ENCODE measurements at regions not wholly inside any gene's neighbourhood (a gene's known extent, or its start where the extent isn't known, plus 50 kb on each side); places are given as distances from the start of the nearest gene placed in this dataset.

GRCh38 chr7:94054130-94054529 lies 50.0 kb upstream of the BET1 start:
- DNase-seq (ENCODE audit: low read depth) = no peak

DNA sequence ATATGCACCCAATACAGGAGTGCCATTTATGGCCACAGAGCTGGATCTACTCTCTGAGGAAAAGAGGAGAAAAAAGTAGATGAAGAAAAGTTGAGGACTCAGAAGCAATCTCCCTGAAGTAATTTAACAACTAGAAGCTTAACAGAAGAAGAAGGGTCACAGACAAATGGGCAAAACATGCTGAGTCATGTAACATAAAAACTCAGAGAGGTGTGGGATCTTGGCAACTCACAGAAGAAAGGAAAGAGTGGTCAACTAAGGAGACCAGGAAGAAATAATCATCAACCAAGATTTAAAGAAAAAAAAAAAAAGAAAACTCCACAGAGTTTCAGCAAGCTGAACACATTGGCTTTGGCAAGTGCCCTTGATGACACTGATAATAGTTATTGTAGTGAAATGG lies 51.8 kb upstream of the BET1 start:
- no peak for DNase-seq (ENCODE audit: low read depth)

GRCh38 chr7:94056796-94057207 lies 52.6 kb upstream of the BET1 start:
- no peak for DNase-seq (ENCODE audit: low read depth)

GRCh38 chr7:94057955-94058354 lies 53.8 kb upstream of the BET1 start:
- no peak for DNase-seq (ENCODE audit: low read depth)

GRCh38 chr7:94059746-94060145 lies 55.6 kb upstream of the BET1 start:
- DNase-seq (ENCODE audit: low read depth) = no peak

GRCh38 chr7:94060752-94061151 lies 56.6 kb upstream of the BET1 start:
- no peak for DNase-seq (ENCODE audit: low read depth)

DNA sequence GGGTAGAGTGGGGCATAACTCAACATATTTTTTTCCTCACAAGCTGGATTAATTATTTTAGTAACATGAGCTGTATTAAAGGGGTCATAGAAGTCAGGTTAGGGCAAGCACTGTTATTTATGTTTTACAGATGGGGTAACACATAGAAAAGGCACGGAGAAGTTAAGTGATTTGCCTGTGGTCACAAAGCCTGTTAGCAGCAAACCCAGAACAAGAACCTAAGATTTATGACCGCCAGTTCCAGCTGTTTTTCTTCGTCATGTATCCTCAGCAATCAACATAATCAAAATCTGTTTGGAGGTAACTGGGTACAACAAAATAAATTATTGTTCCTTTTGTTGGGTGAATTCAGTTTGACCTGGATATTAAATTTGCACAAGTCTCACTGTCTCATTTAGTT lies 57.2 kb upstream of the BET1 start:
- DNase-seq (ENCODE audit: low read depth) = no peak

DNA sequence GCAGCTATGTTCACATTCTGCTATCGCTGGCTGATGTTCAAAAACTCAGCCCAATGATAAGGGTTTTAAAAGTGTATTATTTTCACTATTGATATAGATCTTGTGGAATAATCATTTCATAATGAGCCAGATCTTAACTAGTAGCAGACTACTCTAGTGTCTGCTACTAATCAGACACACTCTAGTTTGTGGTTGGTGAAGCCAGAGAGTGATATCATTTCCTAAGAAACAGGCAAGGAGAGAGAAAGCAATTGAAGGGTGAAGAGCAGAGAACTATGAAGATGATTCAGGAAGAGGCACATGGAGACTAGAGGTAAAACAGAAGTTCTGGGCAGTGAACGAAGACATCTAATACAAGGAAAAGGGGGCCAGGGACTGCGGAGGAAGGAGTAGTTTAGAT lies 58.2 kb upstream of the BET1 start:
- DNase-seq (ENCODE audit: low read depth) = no peak

DNA sequence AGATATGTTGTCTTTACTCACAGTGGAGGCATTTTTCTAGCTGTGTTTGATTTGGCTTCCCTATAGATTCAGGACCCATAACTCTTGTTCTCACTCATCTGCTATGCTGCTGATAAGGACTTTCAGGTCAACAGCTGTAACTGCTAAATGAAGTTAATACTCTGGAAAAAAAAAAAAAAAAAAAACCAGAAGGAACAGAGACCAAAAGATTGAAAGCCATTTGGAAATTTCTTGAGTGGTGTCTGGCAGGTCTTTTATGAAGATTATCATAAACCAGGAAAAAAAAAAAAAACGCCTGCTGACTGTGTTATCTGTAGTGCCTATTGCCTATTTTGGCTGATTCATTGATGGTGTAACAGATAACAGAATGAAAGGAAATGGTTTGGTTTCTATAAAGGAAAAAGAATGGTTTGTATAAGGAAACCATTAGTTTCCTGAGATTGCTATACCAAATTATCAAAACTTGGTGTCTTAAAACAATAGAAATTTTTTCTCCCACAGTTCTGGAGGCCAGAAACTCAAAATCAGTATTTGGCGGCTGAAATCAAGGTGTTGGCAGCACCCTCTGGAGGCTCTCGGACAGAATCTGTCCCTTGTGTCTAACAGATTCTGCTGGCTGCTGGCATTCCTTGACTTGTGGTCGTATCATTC lies 60.5 kb upstream of the BET1 start:
- DNase-seq (ENCODE audit: low read depth) = no peak

DNA sequence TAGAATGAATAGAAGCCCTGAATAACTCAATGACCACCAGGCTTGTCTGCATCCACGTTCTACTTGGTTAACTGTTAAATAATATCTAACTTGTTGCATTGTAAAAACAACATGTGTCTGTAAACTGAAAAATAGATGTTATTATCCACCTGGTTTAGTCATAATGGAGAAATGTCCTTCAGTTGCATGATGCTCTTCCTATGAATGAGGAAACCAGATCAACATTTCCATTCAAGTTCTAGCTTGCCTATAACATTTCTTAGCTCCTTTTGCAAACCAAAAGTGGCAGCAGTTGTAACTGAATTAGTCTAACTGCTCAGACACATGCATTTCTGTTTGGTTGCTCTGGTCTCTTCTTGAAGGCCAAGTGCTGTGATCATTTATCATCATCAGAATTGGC lies 62.9 kb upstream of the BET1 start:
- no peak for DNase-seq (ENCODE audit: low read depth)

GRCh38 chr7:94067506-94067905 lies 63.4 kb upstream of the BET1 start:
- no peak for DNase-seq (ENCODE audit: low read depth)

- no peak for DNase-seq (ENCODE audit: low read depth)
Measured at GRCh38 chr7:94069162-94069739, 65.1 kb upstream of the BET1 start.

DNA sequence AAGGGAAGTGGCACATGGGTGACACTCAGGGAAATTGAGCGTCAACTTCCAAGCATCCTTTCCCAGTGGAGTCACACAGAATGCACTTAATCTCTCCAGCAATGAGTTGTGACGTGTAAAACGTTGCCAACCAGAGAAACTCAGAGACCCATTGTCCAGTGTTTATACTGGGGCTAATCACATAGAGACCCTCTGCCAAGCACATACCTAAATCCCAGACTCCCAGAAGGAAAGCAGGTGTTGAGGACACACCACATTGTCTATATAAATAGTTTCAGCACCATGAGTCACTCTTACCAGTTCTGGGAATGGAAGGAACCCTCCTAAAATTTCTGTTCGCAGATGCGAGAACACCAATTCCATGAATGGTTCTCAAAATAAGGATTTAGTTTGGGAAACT lies 76.4 kb upstream of the BET1 start:
- DNase-seq (ENCODE audit: low read depth) = no peak

DNA sequence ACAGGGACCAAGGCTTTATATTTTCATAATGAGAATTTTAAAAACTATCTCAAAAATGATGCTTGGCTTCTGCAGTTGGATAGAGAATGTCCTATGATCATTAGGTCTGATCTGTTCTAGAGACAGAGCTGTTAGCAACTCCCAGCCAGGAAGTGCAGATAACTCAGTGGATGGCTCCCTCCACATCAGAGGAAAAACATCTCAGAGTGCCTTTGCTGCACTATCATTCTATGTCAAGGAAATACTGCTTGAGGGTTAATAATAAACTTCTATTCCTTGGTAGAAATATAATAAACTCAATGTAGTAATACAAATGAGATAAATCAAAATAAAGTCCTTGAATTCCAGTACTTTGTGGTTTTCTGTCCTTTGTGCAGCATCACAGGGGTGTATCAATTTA lies 78.0 kb upstream of the BET1 start:
- no peak for DNase-seq (ENCODE audit: low read depth)

GRCh38 chr7:94087664-94088352 lies 83.7 kb upstream of the BET1 start:
- DNase-seq (ENCODE audit: low read depth) = peak; percentile 8

DNA sequence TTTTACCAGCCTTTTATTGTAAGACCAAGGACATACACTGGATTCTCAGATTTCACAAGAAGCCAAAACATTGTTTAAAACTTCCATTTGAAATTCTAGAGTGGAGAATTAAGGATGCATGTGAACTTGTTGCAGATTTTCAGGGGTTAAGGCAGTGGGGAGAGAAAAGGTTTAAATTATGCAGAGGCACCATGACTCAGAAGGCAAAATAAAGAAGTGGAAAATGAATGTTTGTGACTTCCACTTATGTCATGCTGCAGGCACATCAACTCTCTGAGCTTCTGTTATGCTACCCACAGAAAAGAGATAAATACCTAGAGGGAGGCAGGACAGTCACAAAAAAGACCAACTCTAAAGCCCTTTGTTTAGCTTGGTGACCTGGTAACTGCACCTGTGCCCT lies 84.4 kb upstream of the BET1 start:
- no peak for DNase-seq (ENCODE audit: low read depth)

- no peak for DNase-seq (ENCODE audit: low read depth)
Measured at GRCh38 chr7:94089806-94090205, 85.7 kb upstream of the BET1 start.

- no peak for DNase-seq (ENCODE audit: low read depth)
Measured at GRCh38 chr7:94092980-94093379, 88.8 kb upstream of the BET1 start.

DNA sequence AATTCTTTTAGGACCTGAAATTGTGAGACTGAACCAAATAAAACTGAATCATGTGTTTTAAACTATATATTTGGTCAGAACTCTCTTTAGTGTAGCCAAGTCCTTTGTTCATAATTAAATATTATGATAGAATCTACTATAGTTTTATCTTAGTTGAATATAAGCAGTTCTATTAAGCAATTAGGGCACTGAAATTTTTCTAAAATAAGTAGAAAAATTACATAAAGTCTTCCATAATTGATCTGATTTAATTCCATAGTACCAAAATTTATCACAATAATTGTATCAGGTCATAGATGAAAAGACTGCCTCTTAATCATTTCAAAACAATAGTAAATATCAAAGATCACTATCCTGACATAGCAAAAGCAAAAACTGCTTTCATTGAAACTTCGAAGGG lies 90.1 kb upstream of the BET1 start:
- DNase-seq (ENCODE audit: low read depth) = no peak

DNA sequence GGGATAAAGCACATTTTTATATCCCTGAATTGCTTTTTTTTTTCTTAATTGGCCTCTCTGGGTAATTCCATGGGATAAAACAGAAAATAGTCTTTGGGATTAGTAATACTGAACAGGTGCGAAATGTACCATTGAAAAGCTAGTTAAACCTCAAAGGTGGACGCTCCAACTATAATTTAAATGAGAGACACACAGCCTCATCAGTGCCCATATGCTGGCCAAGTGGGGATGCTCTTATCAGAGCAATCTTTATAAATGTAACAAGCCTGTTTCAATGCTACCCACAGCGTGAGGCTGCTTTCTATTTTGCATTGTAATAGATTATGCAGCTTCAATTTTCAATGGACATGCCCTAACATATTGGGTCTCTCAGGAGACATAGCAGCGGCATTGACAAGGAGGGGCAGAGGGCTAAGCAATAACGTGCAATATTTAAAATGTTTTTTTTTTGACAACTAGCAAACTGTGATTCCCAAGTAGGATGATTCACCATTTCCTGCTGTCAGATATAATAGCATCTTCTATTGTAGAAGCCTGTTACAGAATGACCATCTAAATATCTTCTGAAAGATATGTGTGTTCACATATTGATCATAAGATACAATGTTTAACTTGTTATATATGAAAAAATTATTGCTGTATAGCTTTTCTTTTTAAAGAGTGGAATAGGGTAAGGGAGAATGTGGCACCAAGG lies 91.3 kb upstream of the BET1 start:
- no peak for DNase-seq (ENCODE audit: low read depth)

DNA sequence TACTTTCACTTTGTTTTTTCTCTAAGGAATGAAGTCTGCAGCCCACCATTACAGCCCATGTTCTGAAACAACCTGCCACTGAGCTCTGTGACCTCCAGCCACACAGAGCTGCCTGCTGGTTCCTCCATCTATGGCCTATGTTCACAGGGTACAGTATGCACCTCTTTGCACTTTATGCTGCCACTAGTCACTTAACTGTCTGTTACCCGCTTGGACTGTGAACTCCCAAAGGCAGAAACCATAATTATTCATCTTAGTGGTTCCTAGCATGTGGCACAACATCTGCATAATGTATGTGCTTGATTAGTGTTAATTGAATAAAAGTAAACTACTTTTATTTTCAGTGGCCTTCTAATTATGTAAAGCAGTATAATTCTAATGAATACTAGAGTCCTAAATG lies 95.5 kb upstream of the BET1 start:
- DNase-seq (ENCODE audit: low read depth) = no peak

- no peak for DNase-seq (ENCODE audit: low read depth)
Measured at GRCh38 chr7:94100723-94101345, 96.7 kb upstream of the BET1 start.

DNA sequence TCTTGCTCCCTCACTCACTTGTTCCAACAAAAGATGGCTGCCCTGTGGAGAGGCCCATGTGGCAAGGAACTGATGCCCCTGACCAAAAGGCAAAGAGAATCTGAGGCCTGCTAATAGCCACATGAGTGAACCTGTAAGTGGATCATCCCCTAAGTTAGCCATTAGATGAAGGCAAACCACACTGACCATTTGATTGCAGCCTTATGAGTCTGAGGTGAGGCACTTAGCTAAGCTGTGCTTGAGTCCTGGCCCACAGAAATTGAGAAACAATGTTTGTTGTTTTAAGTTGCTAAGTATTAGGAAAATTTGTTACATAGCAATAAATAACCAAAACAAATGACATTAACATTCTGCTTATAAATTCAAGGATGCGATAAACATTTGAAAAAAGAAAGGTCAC lies 100.1 kb upstream of the BET1 start:
- no peak for DNase-seq (ENCODE audit: low read depth)
